T-helper 1 cell (primary cell): ENCODE measurements at regions not wholly inside any gene's neighbourhood (a gene's known extent, or its start where the extent isn't known, plus 50 kb on each side); places are given as distances from the start of the nearest gene placed in this dataset.
"Not testable (repeated sequence)": the region's sequence is repeated elsewhere in the genome, so short reads cannot be mapped to it uniquely, and the experiment has no call there.

Source experiments
- DNase-seq, 5 donors: peaks; one replicate each; pipeline ENCODE4 v3.0.0-alpha.2; 2012 to 2020

DNA sequence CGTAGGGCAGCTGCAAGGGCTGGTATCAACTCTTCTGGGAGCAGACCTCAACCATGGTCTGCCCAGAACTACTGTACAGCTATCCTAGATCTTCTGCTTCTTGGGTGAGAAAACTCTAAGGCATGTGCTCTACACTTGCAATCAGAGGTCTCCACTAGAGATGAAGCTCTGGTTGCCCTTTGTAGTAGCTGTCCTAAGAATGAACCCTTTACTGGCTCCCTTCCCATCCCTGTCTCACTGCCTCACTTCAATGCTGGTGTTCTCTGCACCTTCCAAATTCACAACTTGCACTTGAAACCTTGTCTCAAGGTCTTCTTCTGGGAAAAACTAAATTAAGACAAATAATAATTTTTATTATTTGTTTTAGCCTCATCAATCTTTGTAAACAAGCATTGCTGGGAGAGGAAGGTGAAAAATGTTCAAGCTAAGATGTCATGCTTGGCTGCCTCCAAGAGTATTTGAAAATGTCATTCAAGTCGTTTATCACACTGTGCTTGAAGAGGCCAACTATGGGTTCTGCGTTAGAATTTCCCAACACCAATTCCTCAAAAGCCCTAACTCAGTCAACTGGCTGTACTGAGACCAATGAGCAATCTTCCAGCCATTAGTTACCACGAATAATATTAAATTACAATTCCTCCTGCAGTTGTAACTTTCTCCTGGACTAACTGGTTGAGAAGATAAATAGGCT lies 216.9 kb upstream of the ADRA1D start:
- no peak for DNase-seq

GRCh38 chr20:4465212-4465611 lies 216.1 kb upstream of the ADRA1D start:
- DNase-seq: no peak

- not testable (repeated sequence) for DNase-seq
Observed at GRCh38 chr20:4462801-4463200, 213.7 kb upstream of the ADRA1D start.

DNA sequence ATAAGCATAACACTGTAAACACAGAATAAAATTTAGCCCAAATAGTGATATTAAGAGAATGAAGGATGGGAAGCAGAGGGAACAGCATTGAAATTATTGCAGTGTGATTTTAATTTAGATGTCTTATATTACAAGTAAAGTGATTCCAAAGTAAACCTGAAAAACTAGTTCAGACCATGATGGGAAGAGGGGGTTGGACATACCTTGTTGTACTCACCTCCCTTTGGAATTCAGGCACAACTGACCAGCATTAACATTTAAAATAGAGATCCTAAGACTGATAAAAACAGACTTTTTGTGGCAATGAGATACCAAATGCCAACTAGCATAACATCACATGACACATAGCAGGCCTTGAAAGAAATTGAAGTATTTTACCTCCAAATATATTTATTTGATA lies 210.0 kb upstream of the ADRA1D start:
- DNase-seq: no peak

DNA sequence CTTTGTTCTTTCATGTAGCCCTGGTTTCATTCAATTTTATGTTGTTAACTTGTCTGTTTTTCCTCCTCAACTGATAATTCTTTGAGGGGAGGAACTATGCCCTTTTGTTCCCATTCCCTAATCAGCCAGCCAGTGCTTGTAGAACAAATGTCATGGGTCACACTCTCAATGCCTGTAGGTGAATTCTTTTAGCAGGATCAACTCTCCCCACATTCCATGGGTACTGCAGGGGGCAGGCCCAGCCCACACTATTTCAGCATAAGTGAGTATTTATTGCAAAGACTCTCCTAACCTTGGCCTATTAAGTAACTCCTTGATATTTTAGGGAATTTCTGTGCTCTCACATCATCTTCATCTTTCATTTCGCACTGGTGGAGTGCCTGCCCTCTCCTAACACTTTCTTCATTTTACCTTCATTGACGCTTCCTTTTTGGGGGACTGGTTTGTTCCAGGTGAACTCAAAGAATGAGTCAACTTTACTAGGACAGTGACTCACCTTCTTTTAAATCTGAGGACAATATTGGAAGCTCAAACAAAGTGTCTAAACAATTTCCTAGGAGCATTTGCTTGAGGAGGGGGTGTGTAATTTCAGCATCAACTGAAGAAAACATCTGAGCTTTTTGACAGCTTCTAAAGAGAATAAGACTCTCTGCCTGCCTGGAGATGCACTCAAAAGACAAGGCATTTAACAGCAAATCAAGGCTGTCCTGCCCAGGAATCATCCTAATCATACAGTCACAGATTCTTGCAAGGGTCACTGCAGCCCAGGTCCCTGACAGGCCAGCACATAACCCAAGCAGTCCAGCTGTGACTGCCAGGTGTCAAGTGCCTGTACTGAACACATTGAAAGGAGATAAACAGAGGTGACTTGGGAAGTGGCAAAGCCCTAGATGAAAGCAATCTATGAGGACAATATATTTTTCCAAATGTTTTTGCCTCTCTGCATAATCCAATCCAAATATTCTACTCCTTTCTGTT lies 208.8 kb upstream of the ADRA1D start:
- no peak for DNase-seq

GRCh38 chr20:4455996-4456395 lies 206.9 kb upstream of the ADRA1D start:
- DNase-seq: no peak

GRCh38 chr20:4455301-4455701 lies 206.2 kb upstream of the ADRA1D start:
- DNase-seq: no peak

- DNase-seq: no peak
Observed at GRCh38 chr20:4454111-4454510, 205.0 kb upstream of the ADRA1D start.

- DNase-seq: no peak
Observed at GRCh38 chr20:4453359-4453758, 204.3 kb upstream of the ADRA1D start.

DNA sequence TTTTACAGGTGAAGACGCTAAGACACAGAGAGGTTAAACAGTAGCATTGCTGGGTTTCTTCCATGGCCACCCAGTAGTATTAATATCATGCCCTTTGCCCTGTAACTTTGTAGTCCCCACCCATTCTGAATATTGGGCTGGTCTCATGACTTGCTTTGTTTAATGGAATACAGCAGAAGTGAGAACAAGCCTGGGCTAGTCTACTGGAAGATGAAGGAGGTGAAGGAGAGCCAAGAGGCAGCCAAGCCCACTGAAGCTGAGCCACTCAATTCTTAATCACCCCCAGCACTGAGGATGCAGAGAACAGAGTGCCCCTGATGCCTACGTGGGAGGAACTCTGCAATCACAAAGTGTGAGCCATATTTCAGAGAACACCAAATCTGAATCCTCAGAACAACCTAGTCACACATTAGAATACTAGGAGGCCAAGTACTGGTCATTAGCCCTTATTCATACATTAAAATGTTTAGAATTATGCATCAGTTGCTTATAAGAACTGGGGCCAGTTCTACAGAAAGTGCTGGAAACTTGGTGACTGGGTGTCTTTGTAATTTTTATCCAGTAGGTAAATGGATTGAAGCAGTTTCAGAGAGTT lies 202.5 kb upstream of the ADRA1D start:
- DNase-seq: no peak

DNA sequence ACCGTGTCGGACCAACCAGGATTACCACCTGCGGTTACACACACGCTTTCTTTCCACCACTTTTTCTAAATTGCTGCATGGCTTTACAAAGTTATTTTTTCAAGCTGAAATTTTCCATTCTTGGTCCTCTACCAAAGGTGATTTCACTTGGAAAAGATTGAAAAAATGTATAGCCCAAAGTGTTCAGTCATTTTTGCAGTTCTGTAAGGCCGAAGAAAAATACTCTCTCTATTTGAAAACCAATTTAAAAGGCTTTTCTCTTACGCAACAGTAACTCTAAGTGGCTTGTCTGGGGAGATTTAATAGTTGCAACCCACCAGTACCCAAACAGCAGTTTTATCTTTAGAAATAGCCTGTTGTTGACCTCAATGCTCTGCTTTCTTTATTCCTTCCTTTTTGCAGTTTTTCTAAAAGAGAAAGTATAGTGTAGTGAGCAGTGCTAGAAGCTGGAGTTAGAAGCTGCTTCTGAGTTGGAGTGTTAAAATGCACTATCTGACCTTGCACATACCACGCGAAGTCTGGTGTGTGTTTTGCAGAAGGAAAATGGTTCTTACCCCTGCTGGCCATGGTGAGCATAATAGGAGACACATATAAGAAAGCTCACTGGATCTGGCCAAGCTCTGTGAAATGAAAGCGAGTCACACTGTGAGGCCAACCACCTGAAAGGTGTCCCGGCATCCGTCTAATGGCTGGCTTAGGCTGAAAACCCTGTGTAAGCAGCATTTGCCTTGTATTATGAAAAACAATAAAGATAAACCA lies 201.0 kb upstream of the ADRA1D start:
- DNase-seq: no peak

GRCh38 chr20:4445784-4446183 lies 196.7 kb upstream of the ADRA1D start:
- no peak for DNase-seq

GRCh38 chr20:4445331-4445730 lies 196.2 kb upstream of the ADRA1D start:
- DNase-seq: no peak

DNA sequence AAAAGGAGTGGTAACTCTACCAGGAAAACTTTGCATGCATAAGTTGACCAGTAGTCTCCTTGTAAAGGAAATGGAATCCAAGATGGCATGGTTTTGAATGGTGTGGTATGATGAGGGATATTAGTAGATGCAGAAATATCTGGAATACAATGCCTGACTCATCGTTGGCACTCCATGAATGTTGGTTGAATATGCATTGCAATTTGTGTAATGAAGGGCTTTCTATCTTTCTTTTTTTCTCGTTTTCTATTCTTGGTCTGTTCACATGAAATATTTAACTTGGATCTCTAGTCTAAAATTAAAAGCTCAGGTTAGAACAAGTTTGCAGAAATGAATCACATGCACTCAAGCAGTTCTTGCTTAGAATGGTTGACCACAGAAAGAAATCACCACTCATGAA lies 195.3 kb upstream of the ADRA1D start:
- DNase-seq: no peak

DNA sequence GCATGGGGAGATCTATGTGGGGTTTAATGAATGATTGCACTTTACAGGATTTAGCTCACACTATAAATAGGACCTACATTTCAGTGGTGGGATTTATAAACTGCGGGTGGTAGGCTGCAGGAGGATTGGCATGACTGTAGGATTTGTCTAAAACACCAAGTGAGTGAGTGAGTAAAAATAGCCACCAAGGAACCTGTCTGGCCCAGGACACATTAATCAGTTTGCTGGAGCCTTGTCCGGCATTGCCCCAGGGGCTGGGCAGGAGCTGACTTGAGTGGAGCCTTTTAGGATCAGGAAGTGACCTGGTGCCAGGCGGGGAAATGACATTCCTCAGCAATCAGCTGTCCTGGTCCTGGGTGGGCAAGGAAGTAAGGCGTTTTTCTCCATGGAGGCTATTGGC lies 193.9 kb upstream of the ADRA1D start:
- no peak for DNase-seq

- no peak for DNase-seq
Observed at GRCh38 chr20:4441871-4442270, 192.8 kb upstream of the ADRA1D start.

DNA sequence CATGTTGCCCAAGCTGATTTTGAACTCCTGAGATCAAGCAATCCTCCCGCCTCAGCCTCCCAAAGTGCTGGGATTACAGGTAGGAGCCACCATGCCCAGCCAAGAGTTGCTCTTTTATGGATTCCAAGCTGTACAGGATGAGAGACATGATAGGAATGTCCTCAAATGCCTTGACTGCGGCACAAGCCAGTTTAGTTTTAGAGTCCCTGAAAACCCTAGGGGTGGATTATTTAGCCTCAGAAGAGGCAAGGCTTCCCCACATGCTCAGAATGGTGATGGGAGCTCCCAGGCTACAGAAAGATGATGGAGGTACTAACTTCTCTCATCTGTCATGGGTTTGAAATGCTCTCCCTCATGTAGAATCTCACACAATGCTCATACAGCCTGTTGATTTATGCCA lies 192.1 kb upstream of the ADRA1D start:
- DNase-seq: no peak

DNA sequence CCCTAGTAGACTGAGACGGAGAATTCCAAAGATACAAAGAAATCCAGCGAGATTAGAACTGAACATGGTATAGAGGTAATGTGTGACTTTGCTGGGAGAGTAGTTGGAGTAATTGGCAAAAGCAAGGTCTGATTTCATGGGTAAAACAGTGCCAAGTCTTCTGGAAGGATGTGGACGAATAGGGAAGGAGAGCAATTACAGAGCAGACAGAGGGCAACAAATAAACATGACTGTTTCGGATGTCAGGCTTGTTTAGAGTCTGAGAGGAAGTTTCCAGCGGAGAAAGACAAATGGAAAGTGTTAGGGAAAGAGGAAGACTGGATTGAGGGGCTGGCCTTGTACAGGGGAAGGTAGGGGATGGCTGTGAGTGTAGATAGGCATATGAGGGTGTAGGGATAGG lies 190.4 kb upstream of the ADRA1D start:
- no peak for DNase-seq

DNA sequence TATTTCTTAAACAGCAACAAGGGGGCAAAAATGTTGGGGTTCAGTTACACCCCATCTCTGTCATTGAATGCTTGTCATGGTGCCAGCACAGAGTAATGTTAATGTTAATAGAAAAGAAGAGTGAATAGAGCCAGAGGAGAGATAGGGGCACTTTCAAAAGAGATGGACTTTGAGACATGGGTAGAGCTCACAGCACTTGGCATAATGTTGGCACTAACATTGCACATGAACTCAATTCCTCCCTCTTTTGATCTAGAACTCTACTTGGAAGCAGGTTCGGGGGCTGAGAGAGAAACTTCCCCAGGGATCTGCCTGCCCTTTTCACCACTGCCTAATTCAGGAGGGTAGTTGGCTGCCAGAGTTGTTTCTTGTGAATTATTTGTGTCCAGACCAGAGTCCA lies 188.0 kb upstream of the ADRA1D start:
- no peak for DNase-seq

GRCh38 chr20:4435671-4436455 lies 186.8 kb upstream of the ADRA1D start:
- no peak for DNase-seq

DNA sequence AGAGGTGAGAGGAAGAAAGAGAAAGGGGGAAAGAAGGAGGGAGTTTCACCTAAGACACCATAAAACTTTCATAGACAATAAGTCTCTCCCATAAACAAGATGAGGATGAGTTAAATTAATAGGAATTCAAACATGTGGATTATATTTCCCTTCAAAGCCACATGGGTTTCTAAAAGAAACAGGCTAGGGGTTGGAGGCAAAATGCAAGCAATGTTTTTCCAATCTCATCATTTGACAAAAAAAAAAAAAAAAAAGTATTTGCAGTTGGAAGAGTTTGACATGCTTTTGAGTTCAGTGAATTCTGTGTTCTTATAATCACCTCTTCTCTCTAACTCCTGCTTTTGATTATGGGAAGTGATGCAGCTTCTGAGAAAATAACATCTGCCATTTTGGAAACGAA lies 186.1 kb upstream of the ADRA1D start:
- DNase-seq: no peak

- DNase-seq: no peak
Observed at GRCh38 chr20:4434681-4435080, 185.6 kb upstream of the ADRA1D start.
